ENCODE measurements at regions not wholly inside any gene's neighbourhood (a gene's known extent, or its start where the extent isn't known, plus 50 kb on each side); places are given as distances from the start of the nearest gene placed in this dataset.

- no peak overlapping the region for H3K27ac ChIP-seq (ENCODE audit: low read depth, low read length)
- no peaks in the 10 kb centered on the region for H3K79me2 ChIP-seq (ENCODE audit: insufficient read depth, low read length)
- no peaks in the 10 kb centered on the region for H3K36me3 ChIP-seq (ENCODE audit: control insufficient read depth in 1 of 2, insufficient read depth in 2 of 2, low read length in 2 of 2)
- intact Hi-C loops (cut with micrococcal nuclease), result no loop called here
- no peaks in the 10 kb centered on the region for H3K4me1 ChIP-seq (ENCODE audit: control insufficient read depth in 1 of 2, insufficient read depth in 2 of 2, low read length in 2 of 2)
- ATAC-seq, result no peak
- no peak for DNase-seq (ENCODE audit: low read depth, low spot score)
- ChIA-PET POLR2A (no interaction called here), CTCF (no interaction called here), RAD21 (ENCODE audit: low non-redundant PET in 1 of 2, low total read pairs in 2 of 2, uncharacterized antibody in 2 of 2, unreplicated experiment in 2 of 2) (no interaction called here)
- no TSS peak for BruUV-seq (replicated peaks)
- no peaks in the 10 kb centered on the region for H3K27me3 ChIP-seq (ENCODE audit: insufficient read depth, low read length)
- no peak overlapping the region for H2AFZ ChIP-seq (ENCODE audit: low read depth, low read length, poor library complexity, severe bottlenecking)
- H3K9me2 ChIP-seq (ENCODE audit: insufficient read depth), result no peaks in the 10 kb centered on the region
- no peaks in the 10 kb centered on the region for H3K9me3 ChIP-seq (ENCODE audit: control insufficient read depth in 1 of 2, insufficient read depth in 1 of 2, low read depth in 1 of 2, low read length in 2 of 2)
- TF ChIP-seq EZH2 (IDR thresholded peaks at IDR 0.05) (no peak), ELF1 (IDR thresholded peaks at IDR 0.05; ENCODE audit: borderline replicate concordance, low read depth) (no peak), SRF (IDR thresholded peaks at IDR 0.05; ENCODE audit: low read depth) (no peak), SP1 (IDR thresholded peaks at IDR 0.05; ENCODE audit: low read depth) (no peak), YY1 (IDR thresholded peaks at IDR 0.05; ENCODE audit: extremely low read depth, insufficient replicate concordance, low read depth, low read length) (no peak), FOSL1 (IDR thresholded peaks at IDR 0.05; ENCODE audit: low read depth) (no peak), RAD21 (IDR thresholded peaks at IDR 0.05; ENCODE audit: low read depth) (no peak)
- TF ChIP-seq, protein P1, sequence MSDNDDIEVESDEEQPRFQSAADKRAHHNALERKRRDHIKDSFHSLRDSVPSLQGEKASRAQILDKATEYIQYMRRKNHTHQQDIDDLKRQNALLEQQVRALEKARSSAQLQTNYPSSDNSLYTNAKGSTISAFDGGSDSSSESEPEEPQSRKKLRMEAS (IDR thresholded peaks at IDR 0.05), result no peak
- TF ChIP-seq, protein P2, sequence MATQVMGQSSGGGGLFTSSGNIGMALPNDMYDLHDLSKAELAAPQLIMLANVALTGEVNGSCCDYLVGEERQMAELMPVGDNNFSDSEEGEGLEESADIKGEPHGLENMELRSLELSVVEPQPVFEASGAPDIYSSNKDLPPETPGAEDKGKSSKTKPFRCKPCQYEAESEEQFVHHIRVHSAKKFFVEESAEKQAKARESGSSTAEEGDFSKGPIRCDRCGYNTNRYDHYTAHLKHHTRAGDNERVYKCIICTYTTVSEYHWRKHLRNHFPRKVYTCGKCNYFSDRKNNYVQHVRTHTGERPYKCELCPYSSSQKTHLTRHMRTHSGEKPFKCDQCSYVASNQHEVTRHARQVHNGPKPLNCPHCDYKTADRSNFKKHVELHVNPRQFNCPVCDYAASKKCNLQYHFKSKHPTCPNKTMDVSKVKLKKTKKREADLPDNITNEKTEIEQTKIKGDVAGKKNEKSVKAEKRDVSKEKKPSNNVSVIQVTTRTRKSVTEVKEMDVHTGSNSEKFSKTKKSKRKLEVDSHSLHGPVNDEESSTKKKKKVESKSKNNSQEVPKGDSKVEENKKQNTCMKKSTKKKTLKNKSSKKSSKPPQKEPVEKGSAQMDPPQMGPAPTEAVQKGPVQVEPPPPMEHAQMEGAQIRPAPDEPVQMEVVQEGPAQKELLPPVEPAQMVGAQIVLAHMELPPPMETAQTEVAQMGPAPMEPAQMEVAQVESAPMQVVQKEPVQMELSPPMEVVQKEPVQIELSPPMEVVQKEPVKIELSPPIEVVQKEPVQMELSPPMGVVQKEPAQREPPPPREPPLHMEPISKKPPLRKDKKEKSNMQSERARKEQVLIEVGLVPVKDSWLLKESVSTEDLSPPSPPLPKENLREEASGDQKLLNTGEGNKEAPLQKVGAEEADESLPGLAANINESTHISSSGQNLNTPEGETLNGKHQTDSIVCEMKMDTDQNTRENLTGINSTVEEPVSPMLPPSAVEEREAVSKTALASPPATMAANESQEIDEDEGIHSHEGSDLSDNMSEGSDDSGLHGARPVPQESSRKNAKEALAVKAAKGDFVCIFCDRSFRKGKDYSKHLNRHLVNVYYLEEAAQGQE (IDR thresholded peaks at IDR 0.05; ENCODE audit: low read depth), result no peak
- H3K4me3 ChIP-seq (replicated peaks in 1 of 2; ENCODE audit: low read depth in 1 of 2, low read length in 2 of 2), result no peak overlapping the region
- H3K9ac ChIP-seq (ENCODE audit: low read length), result no peak overlapping the region
- no peak overlapping the region for H3K4me2 ChIP-seq (ENCODE audit: low read length)
- H4K20me1 ChIP-seq (ENCODE audit: insufficient read depth), result no peaks in the 10 kb centered on the region
These were observed 75.6 kb upstream of the HIVEP3 start for GRCh38 chr1:41994195-41994894.
